CD4-positive, CD25-positive, alpha-beta regulatory T cell (primary cell): ENCODE measurements at regions not wholly inside any gene's neighbourhood (a gene's known extent, or its start where the extent isn't known, plus 50 kb on each side); places are given as distances from the start of the nearest gene placed in this dataset.

ENCODE experiments used
- ATAC-seq, 2 donors: fragments of 150-1000 bp; cut with Tn5 transposase; one replicate each; pipeline ENCODE4 v1.10.0; 2021; ENCODE audit warnings: low read depth in 2 of 2, moderate number of reproducible peaks in 2 of 2, moderate library complexity in 1 of 2
- DNase-seq, 3 donors: peaks; one replicate each; pipeline versions ENCODE4 v3.0.0 to v3.0.0-alpha.2; 2012 to 2022; ENCODE audit warnings: mixed read lengths in 1 of 3
- H3K27ac ChIP-seq: one replicate; pipeline ENCODE4 v1.7.0; 2013; ENCODE audit warnings: mild to moderate bottlenecking, low read length; ENCODE audit not compliant: insufficient read depth, poor library complexity, severe bottlenecking
- H3K27me3 ChIP-seq: one replicate; pipeline ENCODE4 v1.7.0; 2013; ENCODE audit warnings: low read length; ENCODE audit not compliant: control insufficient read depth, insufficient read depth
- H3K36me3 ChIP-seq: one replicate; pipeline ENCODE4 v1.7.0; 2013; ENCODE audit warnings: mild to moderate bottlenecking, low read length, moderate library complexity; ENCODE audit not compliant: control insufficient read depth, insufficient read depth
- H3K4me1 ChIP-seq: 2 replicates; pipeline ENCODE4 v1.7.0; 2013; ENCODE audit warnings: mild to moderate bottlenecking, low read length; ENCODE audit not compliant: insufficient read depth, control insufficient read depth, poor library complexity, severe bottlenecking
- H3K4me3 ChIP-seq: one replicate; pipeline ENCODE4 v1.7.0; 2013; ENCODE audit warnings: low read depth, mild to moderate bottlenecking, low read length, moderate library complexity
- H3K9me3 ChIP-seq, 2 experiments: 1 replicate in 1 of 2; 2 replicates in 1 of 2; pipeline ENCODE4 v1.7.0; 2013; ENCODE audit warnings: low read length in 2 of 2, mild to moderate bottlenecking in 1 of 2, moderate library complexity in 1 of 2; ENCODE audit not compliant: control insufficient read depth in 2 of 2
- H3K27ac Mint-ChIP-seq, 3 donors: one replicate each; pipeline ENCODE4 v1.8.0; 2020 to 2022; ENCODE audit warnings: mild to moderate bottlenecking in 3 of 3, mixed read lengths in 3 of 3, moderate library complexity in 2 of 3
- H3K27me3 Mint-ChIP-seq: one replicate; pipeline ENCODE4 v1.8.0; 2022; ENCODE audit warnings: mild to moderate bottlenecking, mixed read lengths
- H3K36me3 Mint-ChIP-seq: one replicate; pipeline ENCODE4 v1.8.0; 2020; ENCODE audit warnings: mixed read lengths
- H3K4me1 Mint-ChIP-seq, 4 donors: one replicate each; pipeline ENCODE4 v1.8.0; 2020 to 2022; ENCODE audit warnings: mixed read lengths in 4 of 4, mild to moderate bottlenecking in 1 of 4
- H3K4me3 Mint-ChIP-seq, 4 donors: one replicate each; pipeline ENCODE4 v1.8.0; 2020 to 2022; ENCODE audit warnings: mild to moderate bottlenecking in 4 of 4, mixed read lengths in 4 of 4, moderate library complexity in 3 of 4
- H3K9me3 Mint-ChIP-seq, 7 donors: one replicate each; pipeline ENCODE4 v1.8.0; 2020 to 2022; ENCODE audit warnings: mixed read lengths in 7 of 7, mild to moderate bottlenecking in 3 of 7, moderate library complexity in 2 of 7

DNA sequence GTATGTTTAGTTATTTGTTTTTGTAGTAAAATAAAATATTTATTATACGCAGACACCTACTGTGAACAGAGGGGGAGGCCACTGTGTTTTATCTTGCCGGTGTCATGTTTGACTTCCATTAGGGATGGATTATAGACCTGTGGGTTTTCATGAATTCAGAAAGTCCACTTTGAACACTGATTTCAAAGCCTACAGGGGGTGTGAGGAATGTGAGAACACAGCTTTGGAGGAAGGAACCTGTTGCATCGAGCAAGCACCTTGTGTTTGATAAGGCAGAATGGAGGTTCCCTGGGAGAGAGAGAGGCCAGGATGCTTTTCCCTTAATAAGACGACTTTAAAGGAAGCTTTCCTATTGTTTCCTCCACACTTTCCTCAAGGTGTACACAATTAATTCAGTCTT is 665.0 kb upstream of the MGMT start:
- H3K27me3 Mint-ChIP-seq = peaks cover 4% of the 10 kb centered on the region
- H3K36me3 Mint-ChIP-seq = no peaks in the 10 kb centered on the region
- H3K27ac Mint-ChIP-seq = no peak overlapping the region
- H3K4me1 Mint-ChIP-seq = peaks cover 0 to under 1% (median 0%) of the 10 kb centered on the region in 4 donors
- Histone ChIP-seq H3K27ac (no peak overlapping the region), H3K9me3 (no peaks in the 10 kb centered on the region), H3K27me3 (no peaks in the 10 kb centered on the region), H3K36me3 (no peaks in the 10 kb centered on the region), H3K4me1 (no peaks in the 10 kb centered on the region), H3K4me3 (no peak overlapping the region)
- peaks cover 0 to 4% (median 0%) of the 10 kb centered on the region in 7 donors for H3K9me3 Mint-ChIP-seq
- DNase-seq (no peak), ATAC-seq (no peak)
- H3K4me3 Mint-ChIP-seq = no peak overlapping the region

DNA sequence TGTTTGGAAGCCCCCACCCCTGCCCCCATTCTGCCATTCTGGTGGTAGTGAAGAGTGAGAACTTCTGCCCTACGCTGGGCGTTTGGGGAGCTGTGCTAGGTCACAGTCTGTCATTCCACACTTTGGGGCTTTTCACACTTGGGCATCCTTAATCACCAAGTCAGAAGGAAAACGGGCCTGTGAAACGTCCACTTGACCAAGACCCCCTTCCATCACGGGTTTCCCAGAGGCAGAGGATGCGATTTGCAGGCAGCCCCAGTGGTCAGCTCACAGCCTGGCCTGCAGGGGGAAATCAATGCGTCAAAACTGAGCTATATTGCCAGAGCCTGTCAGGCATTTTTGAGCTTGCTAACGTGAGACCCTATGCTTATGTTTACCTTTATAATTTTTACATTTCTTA is 663.3 kb upstream of the MGMT start:
- Histone ChIP-seq H3K9me3 (no peaks in the 10 kb centered on the region), H3K4me3 (no peak overlapping the region), H3K4me1 (no peaks in the 10 kb centered on the region), H3K27me3 (no peaks in the 10 kb centered on the region), H3K36me3 (no peaks in the 10 kb centered on the region), H3K27ac (no peak overlapping the region)
- peaks cover 0 to 4% (median 0%) of the 10 kb centered on the region in 7 donors for H3K9me3 Mint-ChIP-seq
- DNase-seq (no peak), ATAC-seq (no peak)
- no peaks in the 10 kb centered on the region for H3K36me3 Mint-ChIP-seq
- H3K4me1 Mint-ChIP-seq = peaks cover 0 to 4% (median 0%) of the 10 kb centered on the region in 4 donors
- H3K27ac Mint-ChIP-seq = no peak overlapping the region
- H3K27me3 Mint-ChIP-seq = peaks cover 4% of the 10 kb centered on the region
- no peak overlapping the region for H3K4me3 Mint-ChIP-seq

DNA sequence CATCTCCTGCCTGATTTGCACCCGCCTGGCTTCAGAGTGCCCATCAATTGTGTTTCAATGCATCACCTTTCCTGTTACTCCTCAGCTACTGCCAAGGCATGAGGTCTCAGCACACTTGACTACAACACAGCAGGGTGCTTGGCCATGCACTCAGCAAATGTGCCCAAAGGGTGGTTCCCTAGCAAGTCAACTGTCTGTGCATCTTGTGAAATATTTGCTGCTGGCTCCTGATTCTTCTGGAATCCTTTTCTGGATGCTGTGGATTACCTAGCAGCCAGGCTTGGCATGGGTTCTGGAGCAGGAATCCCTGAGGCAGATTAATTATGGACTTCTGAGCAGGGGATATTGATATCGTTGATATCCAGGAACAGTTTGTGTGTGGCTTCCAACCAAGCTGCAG is 662.6 kb upstream of the MGMT start:
- no peaks in the 10 kb centered on the region for H3K9me3 ChIP-seq
- H3K4me3 Mint-ChIP-seq = no peak overlapping the region
- no peak for DNase-seq
- H3K4me3 ChIP-seq = no peak overlapping the region
- peaks cover 0 to 4% (median 0%) of the 10 kb centered on the region in 7 donors for H3K9me3 Mint-ChIP-seq
- no peaks in the 10 kb centered on the region for H3K27me3 ChIP-seq
- H3K4me1 Mint-ChIP-seq = peaks cover 0 to 4% (median 0%) of the 10 kb centered on the region in 4 donors
- no peaks in the 10 kb centered on the region for H3K36me3 ChIP-seq
- ATAC-seq = no peak
- H3K27ac Mint-ChIP-seq = no peak overlapping the region
- no peak overlapping the region for H3K27ac ChIP-seq
- no peaks in the 10 kb centered on the region for H3K36me3 Mint-ChIP-seq
- H3K4me1 ChIP-seq = no peaks in the 10 kb centered on the region
- peaks cover 4% of the 10 kb centered on the region for H3K27me3 Mint-ChIP-seq

DNA sequence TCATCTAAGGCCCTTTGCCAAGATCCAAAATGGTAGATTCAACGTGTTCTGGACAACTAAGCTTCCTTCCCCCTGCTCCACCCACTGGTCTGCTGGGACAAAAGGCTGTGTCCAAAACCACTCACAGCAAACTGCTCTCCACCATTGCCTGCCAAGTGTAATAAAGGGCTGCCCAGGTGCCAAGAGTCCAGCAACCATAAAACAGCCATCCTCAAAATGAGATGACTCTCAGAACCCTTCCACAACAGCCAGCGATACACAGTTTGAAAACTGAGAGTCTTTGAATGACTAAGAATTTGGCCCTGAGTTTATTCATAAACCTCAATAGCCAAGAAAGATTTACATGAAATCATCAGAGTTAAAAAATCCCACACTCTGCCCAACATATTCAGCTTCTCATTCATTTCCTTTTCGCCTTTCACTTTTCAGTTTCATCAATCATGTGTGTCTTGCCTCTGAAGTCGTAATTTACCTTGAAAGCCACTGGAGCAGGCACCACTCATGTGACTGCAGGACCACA is 658.1 kb upstream of the MGMT start:
- Histone ChIP-seq H3K36me3 (no peaks in the 10 kb centered on the region), H3K9me3 (no peaks in the 10 kb centered on the region), H3K27me3 (no peaks in the 10 kb centered on the region), H3K27ac (no peak overlapping the region), H3K4me3 (no peak overlapping the region), H3K4me1 (no peaks in the 10 kb centered on the region)
- no peak overlapping the region for H3K27ac Mint-ChIP-seq
- H3K36me3 Mint-ChIP-seq = no peaks in the 10 kb centered on the region
- DNase-seq = no peak
- ATAC-seq = no peak
- peaks cover 0 to 4% (median 0%) of the 10 kb centered on the region in 4 donors for H3K4me1 Mint-ChIP-seq
- H3K9me3 Mint-ChIP-seq = peaks cover 0 to 3% (median 0%) of the 10 kb centered on the region in 7 donors
- peaks cover 18% of the 10 kb centered on the region for H3K27me3 Mint-ChIP-seq
- no peak overlapping the region for H3K4me3 Mint-ChIP-seq

- ATAC-seq = no peak
- no peak overlapping the region for H3K4me3 Mint-ChIP-seq
- no peaks in the 10 kb centered on the region for H3K27me3 ChIP-seq
- no peak overlapping the region for H3K27ac Mint-ChIP-seq
- H3K27me3 Mint-ChIP-seq = peaks cover 13% of the 10 kb centered on the region
- peaks cover 0 to 6% (median 0%) of the 10 kb centered on the region in 7 donors for H3K9me3 Mint-ChIP-seq
- H3K4me1 ChIP-seq = no peaks in the 10 kb centered on the region
- H3K4me1 Mint-ChIP-seq = peaks cover 0 to 4% (median 0%) of the 10 kb centered on the region in 4 donors
- H3K9me3 ChIP-seq = no peaks in the 10 kb centered on the region
- H3K36me3 ChIP-seq = no peaks in the 10 kb centered on the region
- DNase-seq = no peak
- no peak overlapping the region for H3K27ac ChIP-seq
- no peaks in the 10 kb centered on the region for H3K36me3 Mint-ChIP-seq
- no peak overlapping the region for H3K4me3 ChIP-seq
These were observed 655.5 kb upstream of the MGMT start for GRCh38 chr10:128811511-128811910.

DNA sequence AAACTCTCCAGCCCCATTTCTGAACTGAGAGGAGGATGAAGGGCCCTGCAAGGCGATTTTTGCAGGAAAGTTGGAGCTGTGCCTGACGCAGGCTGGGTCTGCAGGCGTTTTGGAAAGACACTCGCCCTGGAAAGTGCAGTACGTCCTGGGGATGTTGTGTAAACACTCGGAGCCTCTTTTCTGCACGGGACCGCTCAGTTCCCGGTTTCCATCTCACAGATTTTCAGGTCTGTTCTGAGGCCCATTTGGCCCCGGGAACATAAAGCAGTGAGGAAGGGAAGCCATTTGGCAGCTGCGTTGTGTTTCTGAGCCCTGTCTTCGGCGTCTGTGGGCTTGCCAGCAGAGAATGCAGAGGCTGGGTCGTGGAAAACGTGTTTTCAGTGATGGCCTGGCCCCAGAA is 655.0 kb upstream of the MGMT start:
- no peak overlapping the region for H3K4me3 Mint-ChIP-seq
- peaks cover 0 to 6% (median 0%) of the 10 kb centered on the region in 7 donors for H3K9me3 Mint-ChIP-seq
- no peaks in the 10 kb centered on the region for H3K36me3 Mint-ChIP-seq

GRCh38 chr10:128813574-128813973 is 653.5 kb upstream of the MGMT start:
- Mint-ChIP-seq H3K36me3 (no peaks in the 10 kb centered on the region), H3K4me1 (no peaks in the 10 kb centered on the region), H3K4me3 (no peak overlapping the region), H3K27ac (no peak overlapping the region), H3K9me3 (peaks cover 0 to 3% (median 0%) of the 10 kb centered on the region in 7 donors), H3K27me3 (peaks cover 13% of the 10 kb centered on the region)
- no peaks in the 10 kb centered on the region for H3K36me3 ChIP-seq
- H3K27me3 ChIP-seq = no peaks in the 10 kb centered on the region
- no peaks in the 10 kb centered on the region for H3K9me3 ChIP-seq
- DNase-seq = no peak
- no peaks in the 10 kb centered on the region for H3K4me1 ChIP-seq
- H3K27ac ChIP-seq = no peak overlapping the region
- ATAC-seq = no peak
- no peak overlapping the region for H3K4me3 ChIP-seq

More for the DNA sequence above, 655.0 kb upstream of the MGMT start:
- no peaks in the 10 kb centered on the region for H3K36me3 ChIP-seq
- ATAC-seq (no peak), DNase-seq (no peak)
- no peak overlapping the region for H3K27ac ChIP-seq
- peaks cover 0 to 4% (median 0%) of the 10 kb centered on the region in 4 donors for H3K4me1 Mint-ChIP-seq
- H3K27me3 ChIP-seq = no peaks in the 10 kb centered on the region
- no peak overlapping the region for H3K4me3 ChIP-seq
- H3K9me3 ChIP-seq = no peaks in the 10 kb centered on the region
- H3K27ac Mint-ChIP-seq = no peak overlapping the region
- H3K4me1 ChIP-seq = no peaks in the 10 kb centered on the region
- peaks cover 13% of the 10 kb centered on the region for H3K27me3 Mint-ChIP-seq

- Histone ChIP-seq H3K9me3 (no peaks in the 10 kb centered on the region), H3K4me3 (no peak overlapping the region), H3K4me1 (no peaks in the 10 kb centered on the region), H3K36me3 (no peaks in the 10 kb centered on the region), H3K27me3 (no peaks in the 10 kb centered on the region), H3K27ac (no peak overlapping the region)
- H3K9me3 Mint-ChIP-seq = peaks cover 0 to 3% (median 0%) of the 10 kb centered on the region in 7 donors
- no peaks in the 10 kb centered on the region for H3K36me3 Mint-ChIP-seq
- ATAC-seq (no peak), DNase-seq (no peak)
- no peak overlapping the region for H3K4me3 Mint-ChIP-seq
- H3K27me3 Mint-ChIP-seq = peaks cover 13% of the 10 kb centered on the region
- H3K4me1 Mint-ChIP-seq = no peaks in the 10 kb centered on the region
- no peak overlapping the region for H3K27ac Mint-ChIP-seq
These were observed 653.0 kb upstream of the MGMT start for GRCh38 chr10:128814024-128814423.
